WI38 (cell line): ENCODE measurements at regions not wholly inside any gene's neighbourhood (a gene's known extent, or its start where the extent isn't known, plus 50 kb on each side); places are given as distances from the start of the nearest gene placed in this dataset.

Experiments used
- H3K4me3 ChIP-seq: 2 replicates; pipeline ENCODE4 v1.5.1; 2011; ENCODE audit warnings: low read depth, mild to moderate bottlenecking, control low read depth, low read length
- CTCF ChIP-seq: IDR thresholded peaks from 2 replicates; pipeline ENCODE4 v1.5.1; 2012; ENCODE audit warnings: low read depth, mild to moderate bottlenecking, control low read depth, low read length

GRCh38 chr4:177100307-177100706 is 209.4 kb upstream of the NEIL3 start:
- TF ChIP-seq CTCF, result no peak
- H3K4me3 ChIP-seq, result no peak overlapping the region

- TF ChIP-seq CTCF, result no peak
- H3K4me3 ChIP-seq, result no peak overlapping the region
Observed at GRCh38 chr4:177103619-177104018, 206.1 kb upstream of the NEIL3 start.

GRCh38 chr4:177105536-177105935 is 204.1 kb upstream of the NEIL3 start:
- H3K4me3 ChIP-seq, result no peak overlapping the region
- TF ChIP-seq CTCF, result no peak

GRCh38 chr4:177107288-177107921 is 202.3 kb upstream of the NEIL3 start:
- no peak overlapping the region for H3K4me3 ChIP-seq
- no peak for TF ChIP-seq CTCF

GRCh38 chr4:177108708-177109107 is 201.0 kb upstream of the NEIL3 start:
- H3K4me3 ChIP-seq, result no peak overlapping the region
- peak; percentile 45 for TF ChIP-seq CTCF

- no peak overlapping the region for H3K4me3 ChIP-seq
- no peak for TF ChIP-seq CTCF
Observed at GRCh38 chr4:177109769-177110168, 199.9 kb upstream of the NEIL3 start.

GRCh38 chr4:177116161-177116560 is 193.5 kb upstream of the NEIL3 start:
- no peak overlapping the region for H3K4me3 ChIP-seq
- TF ChIP-seq CTCF, result no peak
